ENCODE measurements at regions not wholly inside any gene's neighbourhood (a gene's known extent, or its start where the extent isn't known, plus 50 kb on each side); places are given as distances from the start of the nearest gene placed in this dataset.

- TF ChIP-seq CTCF (IDR thresholded peaks at IDR 0.05) = no peak
- TF ChIP-seq POLR2A (IDR thresholded peaks at IDR 0.05) = no peak
Measured at GRCh38 chr1:90839323-90839722, 122.2 kb upstream of the BARHL2 start.

All from uterus (tissue), 2 donors.